Keratinocyte (primary cell): ENCODE measurements at regions not wholly inside any gene's neighbourhood (a gene's known extent, or its start where the extent isn't known, plus 50 kb on each side); places are given as distances from the start of the nearest gene placed in this dataset.

ENCODE experiments used
- DNase-seq: peaks from one replicate; pipeline ENCODE4 v3.0.0-alpha.2; 2011; ENCODE audit warnings: low read depth, missing footprints, low spot score
- FAIRE-seq: peaks from 2 replicates; lab custom pipeline; 2011; peaks lifted over from hg19 to GRCh38; lab: Jason Lieb, UNC
- H2AFZ ChIP-seq: 2 replicates; pipeline ENCODE4 v1.6.0; 2012; ENCODE audit warnings: low read length, control low read depth, inconsistent platforms; ENCODE audit not compliant: control insufficient read depth
- H3K27ac ChIP-seq: 2 replicates; pipeline ENCODE4 v1.5.1; 2011; ENCODE audit warnings: low read length; ENCODE audit not compliant: control insufficient read depth, insufficient read depth
- H3K27me3 ChIP-seq: 3 replicates; pipeline ENCODE4 v1.6.0; 2011; ENCODE audit warnings: low read length; ENCODE audit not compliant: control insufficient read depth, insufficient read depth; ENCODE audit errors: extremely low read depth
- H3K36me3 ChIP-seq, 2 experiments: 2 replicates in 1 of 2; 3 replicates in 1 of 2; pipeline ENCODE4 v1.5.1; 2011; ENCODE audit warnings: low read length in 2 of 2, mild to moderate bottlenecking in 1 of 2; ENCODE audit not compliant: control insufficient read depth in 2 of 2, insufficient read depth in 2 of 2; ENCODE audit errors: extremely low read depth in 1 of 2
- H3K4me1 ChIP-seq: 3 replicates; pipeline ENCODE4 v1.5.1; 2011; ENCODE audit warnings: low read length; ENCODE audit not compliant: control insufficient read depth, insufficient read depth; ENCODE audit errors: extremely low read depth
- H3K4me2 ChIP-seq: 3 replicates; pipeline ENCODE4 v1.6.0; 2011; ENCODE audit warnings: low read depth, low read length; ENCODE audit not compliant: control insufficient read depth, insufficient read depth; ENCODE audit errors: extremely low read depth
- H3K4me3 ChIP-seq, 3 experiments: fragments of 200-600 bp in 1 of 3; sonication (generic) in 1 of 3; 2 replicates in 2 of 3; 3 replicates in 1 of 3; pipeline ENCODE4 v1.5.1; 2011 to 2016; ENCODE audit warnings: low read length in 3 of 3, mild to moderate bottlenecking in 3 of 3, control low read depth in 2 of 3, inconsistent platforms in 1 of 3, low read depth in 1 of 3, mixed read lengths in 1 of 3, mixed run types in 1 of 3, moderate library complexity in 1 of 3; ENCODE audit not compliant: control insufficient read depth in 2 of 3, insufficient read depth in 2 of 3; ENCODE audit errors: extremely low read depth in 1 of 3
- H3K79me2 ChIP-seq: 2 replicates; pipeline ENCODE4 v1.6.0; 2012; ENCODE audit warnings: low read length; ENCODE audit not compliant: control insufficient read depth, insufficient read depth
- H3K9ac ChIP-seq: 3 replicates; pipeline ENCODE4 v1.6.0; 2011; ENCODE audit warnings: low read length; ENCODE audit not compliant: control insufficient read depth, insufficient read depth; ENCODE audit errors: extremely low read depth
- H3K9me1 ChIP-seq: 3 replicates; pipeline ENCODE4 v1.6.0; 2011; ENCODE audit warnings: low read length; ENCODE audit not compliant: control insufficient read depth, insufficient read depth; ENCODE audit errors: extremely low read depth
- H3K9me3 ChIP-seq: 2 replicates; pipeline ENCODE4 v1.5.1; 2012; ENCODE audit warnings: low read depth, low read length; ENCODE audit not compliant: control insufficient read depth
- H4K20me1 ChIP-seq: 3 replicates; pipeline ENCODE4 v1.6.0; 2011; ENCODE audit warnings: low read length; ENCODE audit not compliant: control insufficient read depth, insufficient read depth; ENCODE audit errors: extremely low read depth
- EZH2 ChIP-seq: IDR thresholded peaks from one replicate; pipeline ENCODE4 v1.6.1; 2012; ENCODE audit warnings: inconsistent platforms, mild to moderate bottlenecking, low read length, moderate library complexity
- dilution Hi-C: fragments of 300-500 bp; cut with MboI; formaldehyde crosslinking; loops from one replicate; pipeline ENCODE4 v1.7.0; 2020; ENCODE audit warnings: low sequenced_read_pairs; ENCODE audit not compliant: extremely low pct_ligation_motif_present
- TF ChIP-seq, protein P1 (sequence below), 3 experiments: IDR thresholded peaks in 1 of 3; conservative IDR thresholded peaks in 1 of 3; optimal IDR thresholded peaks in 1 of 3; 2 replicates in 2 of 3; 3 replicates in 1 of 3; pipeline versions ENCODE3 to v1.5.1; 2011; ENCODE audit warnings: low read length in 3 of 3, mild to moderate bottlenecking in 3 of 3, moderate library complexity in 2 of 3, control low read depth in 1 of 3, inconsistent platforms in 1 of 3; ENCODE audit not compliant: insufficient read depth in 2 of 3; ENCODE audit errors: extremely low read depth in 1 of 3

DNA sequence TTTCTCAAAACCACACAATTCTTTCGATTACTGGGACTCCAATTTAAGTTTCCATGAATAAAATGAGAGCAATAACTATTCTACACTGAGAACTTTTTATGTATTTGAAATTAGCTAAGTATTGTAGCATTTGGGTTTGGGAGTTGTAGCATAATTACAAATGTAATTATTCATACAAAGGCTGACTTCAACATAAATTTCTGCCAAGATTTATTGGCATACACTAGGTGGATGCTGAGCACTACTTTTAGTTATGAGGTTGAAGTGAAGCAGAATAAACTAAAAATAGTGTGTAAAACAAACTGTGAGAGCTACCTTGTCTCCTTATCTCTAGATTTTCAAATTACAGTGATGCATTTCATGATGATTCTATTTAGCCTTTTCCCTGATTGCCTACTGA lies 516.1 kb downstream of the ZNF385D start:
- H2AFZ ChIP-seq: no peak overlapping the region
- H3K9me3 ChIP-seq: no peaks in the 10 kb centered on the region
- TF ChIP-seq EZH2: no peak
- TF ChIP-seq, protein P1, sequence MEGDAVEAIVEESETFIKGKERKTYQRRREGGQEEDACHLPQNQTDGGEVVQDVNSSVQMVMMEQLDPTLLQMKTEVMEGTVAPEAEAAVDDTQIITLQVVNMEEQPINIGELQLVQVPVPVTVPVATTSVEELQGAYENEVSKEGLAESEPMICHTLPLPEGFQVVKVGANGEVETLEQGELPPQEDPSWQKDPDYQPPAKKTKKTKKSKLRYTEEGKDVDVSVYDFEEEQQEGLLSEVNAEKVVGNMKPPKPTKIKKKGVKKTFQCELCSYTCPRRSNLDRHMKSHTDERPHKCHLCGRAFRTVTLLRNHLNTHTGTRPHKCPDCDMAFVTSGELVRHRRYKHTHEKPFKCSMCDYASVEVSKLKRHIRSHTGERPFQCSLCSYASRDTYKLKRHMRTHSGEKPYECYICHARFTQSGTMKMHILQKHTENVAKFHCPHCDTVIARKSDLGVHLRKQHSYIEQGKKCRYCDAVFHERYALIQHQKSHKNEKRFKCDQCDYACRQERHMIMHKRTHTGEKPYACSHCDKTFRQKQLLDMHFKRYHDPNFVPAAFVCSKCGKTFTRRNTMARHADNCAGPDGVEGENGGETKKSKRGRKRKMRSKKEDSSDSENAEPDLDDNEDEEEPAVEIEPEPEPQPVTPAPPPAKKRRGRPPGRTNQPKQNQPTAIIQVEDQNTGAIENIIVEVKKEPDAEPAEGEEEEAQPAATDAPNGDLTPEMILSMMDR (optimal IDR thresholded peaks at IDR 0.05 in 1 of 3, IDR thresholded peaks at IDR 0.05 in 1 of 3, conservative IDR thresholded peaks at IDR 0.05 in 1 of 3; ENCODE audit: extremely low read depth in 1 of 3, insufficient read depth in 2 of 3, low read length in 3 of 3): no peak
- no peaks in the 10 kb centered on the region for H3K27me3 ChIP-seq
- dilution Hi-C loops: no loop called here
- H4K20me1 ChIP-seq: no peaks in the 10 kb centered on the region
- no peak for FAIRE-seq
- no peaks in the 10 kb centered on the region for H3K4me1 ChIP-seq
- H3K79me2 ChIP-seq: no peaks in the 10 kb centered on the region
- no peaks in the 10 kb centered on the region for H3K9me1 ChIP-seq
- H3K36me3 ChIP-seq: no peaks in the 10 kb centered on the region
- no peak for DNase-seq
- H3K4me3 ChIP-seq: no peak overlapping the region
- H3K4me2 ChIP-seq: no peak overlapping the region
- H3K27ac ChIP-seq: no peak overlapping the region
- H3K9ac ChIP-seq: no peak overlapping the region

DNA sequence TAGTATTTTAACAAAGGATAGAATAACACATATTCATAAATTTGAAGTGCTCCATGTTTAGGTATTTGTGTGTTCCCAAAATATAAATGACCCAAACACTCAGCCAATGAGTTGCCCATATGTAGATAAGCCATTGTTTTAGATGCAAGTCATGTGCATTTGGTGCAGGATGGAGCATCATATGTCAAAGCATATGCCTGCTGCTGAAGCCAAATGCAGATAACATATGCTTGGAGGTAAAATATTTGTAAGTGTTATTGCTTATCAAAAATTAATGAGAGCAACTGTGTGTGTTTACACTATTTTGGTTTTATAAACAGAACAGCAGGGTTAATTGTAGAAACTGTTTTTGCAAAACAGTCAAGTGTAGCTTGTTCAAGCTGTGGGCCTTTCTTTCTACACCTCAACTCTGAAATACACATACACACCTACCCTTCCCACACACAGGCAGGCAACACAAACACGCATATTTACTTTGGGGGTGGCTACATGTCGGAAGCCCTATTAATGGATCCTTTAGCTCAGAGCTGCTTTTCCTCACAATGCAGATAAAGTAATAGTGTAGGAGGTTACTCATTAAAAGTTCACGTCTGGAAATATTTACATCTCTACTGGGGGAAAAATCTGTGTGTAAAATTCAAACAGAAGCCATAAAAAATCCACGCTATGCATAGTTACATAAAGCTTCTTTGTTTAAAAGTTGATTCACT lies 521.4 kb downstream of the ZNF385D start:
- TF ChIP-seq, protein P1 (optimal IDR thresholded peaks at IDR 0.05 in 1 of 3, IDR thresholded peaks at IDR 0.05 in 1 of 3, conservative IDR thresholded peaks at IDR 0.05 in 1 of 3; ENCODE audit: extremely low read depth in 1 of 3, insufficient read depth in 2 of 3, low read length in 3 of 3): no peak
- TF ChIP-seq EZH2: no peak
- H3K27me3 ChIP-seq: no peaks in the 10 kb centered on the region

More for the DNA sequence above, 521.4 kb downstream of the ZNF385D start:
- H3K9ac ChIP-seq: no peak overlapping the region
- no peaks in the 10 kb centered on the region for H3K4me1 ChIP-seq
- H2AFZ ChIP-seq: no peak overlapping the region
- dilution Hi-C loops: no loop called here
- H3K9me1 ChIP-seq: no peaks in the 10 kb centered on the region
- H3K27ac ChIP-seq: no peak overlapping the region
- no peak for FAIRE-seq
- H3K36me3 ChIP-seq: no peaks in the 10 kb centered on the region
- no peak overlapping the region for H3K4me3 ChIP-seq
- peaks cover 2% of the 10 kb centered on the region for H3K9me3 ChIP-seq
- H3K4me2 ChIP-seq: no peak overlapping the region
- no peak for DNase-seq
- H3K79me2 ChIP-seq: no peaks in the 10 kb centered on the region
- no peaks in the 10 kb centered on the region for H4K20me1 ChIP-seq
